Panc1 (cell line): ENCODE measurements at regions not wholly inside any gene's neighbourhood (a gene's known extent, or its start where the extent isn't known, plus 50 kb on each side); places are given as distances from the start of the nearest gene placed in this dataset.

Experiments used
- ATAC-seq: fragments of 200-7000 bp; cut with Tn5 transposase; 2 replicates; pipeline ENCODE4 v1.9.1; 2020; ENCODE audit warnings: mild to moderate bottlenecking, moderate library complexity
- BruUV-seq: library from RNA; stranded (reverse); fragments of 400-500 nt; replicated peaks from 2 replicates; lab custom pipeline; 2021; lab: Mats Ljungman, UMichigan
- CTCF ChIA-PET: fragments of 300-600 bp; sonication (Branson Sonifier 250); formaldehyde crosslinking; loops from one replicate; lab custom pipeline; 2022; ENCODE audit warnings: antibody characterized with exemption; lab: Charles Lee
- POLR2A ChIA-PET: fragments of 300-600 bp; sonication (Branson Sonifier 250); formaldehyde crosslinking; loops from one replicate; lab custom pipeline; 2022; ENCODE audit warnings: antibody characterized with exemption; lab: Charles Lee
- DNase-seq: peaks from one replicate; pipeline ENCODE4 v3.0.0-alpha.2; 2010; ENCODE audit warnings: low read depth, low spot score
- H3K27ac ChIP-seq: 2 replicates; pipeline ENCODE4 v1.5.1; 2011; ENCODE audit warnings: mild to moderate bottlenecking, low read length, inconsistent platforms
- H3K27me3 ChIP-seq: fragments of 200-500 bp; sonication (Bioruptor generic); 2 replicates; pipeline ENCODE4 v1.6.0; 2014; ENCODE audit warnings: low read length, inconsistent platforms; ENCODE audit not compliant: control insufficient read depth, insufficient read depth
- H3K36me3 ChIP-seq: fragments of 200-500 bp; sonication (Bioruptor generic); 2 replicates; pipeline ENCODE4 v1.5.1; 2014; ENCODE audit warnings: inconsistent platforms, mild to moderate bottlenecking, low read length, moderate library complexity; ENCODE audit not compliant: control insufficient read depth, insufficient read depth
- H3K4me1 ChIP-seq: 2 replicates; pipeline ENCODE4 v1.5.1; 2011; ENCODE audit warnings: inconsistent platforms, mild to moderate bottlenecking, low read length, moderate library complexity; ENCODE audit not compliant: control insufficient read depth, insufficient read depth
- H3K4me3 ChIP-seq, 2 experiments: 2 replicates each; pipeline ENCODE4 v1.5.1; 2011 to 2012; ENCODE audit warnings: low read depth in 2 of 2, low read length in 2 of 2, mild to moderate bottlenecking in 2 of 2, inconsistent platforms in 1 of 2, moderate library complexity in 1 of 2
- H3K9me3 ChIP-seq: fragments of 200-500 bp; sonication (Bioruptor generic); 2 replicates; pipeline ENCODE4 v1.5.1; 2014; ENCODE audit warnings: low read depth, mild to moderate bottlenecking, inconsistent platforms, low read length, moderate library complexity; ENCODE audit not compliant: control insufficient read depth, insufficient read depth
- CTCF ChIP-seq: fragments of 450-650 bp; IDR thresholded peaks from 2 replicates; pipeline ENCODE4 v1.5.1; 2017; ENCODE audit warnings: mild to moderate bottlenecking
- POLR2AphosphoS5 ChIP-seq: IDR thresholded peaks from 2 replicates; pipeline ENCODE4 v1.6.1; 2012; ENCODE audit warnings: mild to moderate bottlenecking, low read depth, low read length, moderate library complexity
- REST ChIP-seq, 2 experiments: IDR thresholded peaks; 2 replicates each; pipeline ENCODE4 v1.6.1; 2011 to 2012; ENCODE audit warnings: low read depth in 2 of 2, control low read depth in 1 of 2, low read length in 1 of 2, mild to moderate bottlenecking in 1 of 2, moderate library complexity in 1 of 2; ENCODE audit not compliant: insufficient read depth in 1 of 2
- SIN3A ChIP-seq: IDR thresholded peaks from 2 replicates; pipeline ENCODE4 v1.6.1; 2012; ENCODE audit warnings: low read depth, mild to moderate bottlenecking, low read length, moderate library complexity, borderline replicate concordance; ENCODE audit not compliant: insufficient read depth
- TCF7L2 ChIP-seq: IDR thresholded peaks from 2 replicates; pipeline ENCODE4 v1.6.1; 2011; ENCODE audit warnings: mild to moderate bottlenecking, low read depth, low read length, inconsistent platforms
- in situ Hi-C: cut with HindIII; loops from 2 replicates; pipeline ENCODE4 v1.10.0; 2016; ENCODE audit warnings: low sequenced_read_pairs, low pct_unique_long_range_greater_than_20kb
- intact Hi-C: fragments of 100-400 bp; cut with micrococcal nuclease; formaldehyde crosslinking; loops from one replicate; pipeline ENCODE4 v1.10.0; 2022; ENCODE audit not compliant: unreplicated experiment

DNA sequence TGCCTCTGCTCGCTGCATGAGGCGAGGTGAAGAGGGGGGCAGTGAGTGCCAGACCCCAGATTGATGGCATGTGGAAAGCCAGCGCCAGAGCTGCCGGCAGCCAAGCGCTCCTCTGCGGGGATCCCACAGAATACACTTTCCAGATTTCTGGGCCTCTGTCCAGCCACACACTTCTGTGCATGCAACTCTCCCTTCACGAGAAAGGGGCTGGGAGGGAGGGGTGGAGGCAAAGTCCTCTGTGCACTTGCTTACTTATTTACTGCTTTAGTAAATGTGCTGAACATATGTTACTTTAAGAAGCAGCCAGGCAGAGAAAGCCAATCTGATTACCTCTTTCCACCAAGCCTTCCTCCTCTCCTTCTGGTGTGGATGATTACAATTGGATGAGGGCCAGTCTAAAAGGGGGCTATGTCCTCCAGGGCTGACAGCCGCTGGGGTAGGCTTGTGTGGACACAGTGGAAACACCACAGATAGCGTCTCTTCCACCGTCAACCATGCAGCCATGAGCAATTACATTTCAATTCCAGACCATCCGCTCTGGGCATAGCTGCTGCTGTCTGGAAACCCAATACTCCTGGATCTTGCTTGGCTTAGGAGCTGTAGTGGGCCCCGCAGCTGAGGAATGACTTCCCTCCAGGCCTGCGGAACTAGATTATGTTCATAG lies 322.8 kb upstream of the ANKRD30A start:
- no peak overlapping the region for H3K27ac ChIP-seq
- H3K9me3 ChIP-seq = no peaks in the 10 kb centered on the region
- no peaks in the 10 kb centered on the region for H3K4me1 ChIP-seq
- DNase-seq (no peak), ATAC-seq (no peak)
- H3K27me3 ChIP-seq = no peaks in the 10 kb centered on the region
- TF ChIP-seq POLR2AphosphoS5 (no peak), TCF7L2 (no peak), REST (IDR thresholded peaks at IDR 0.05; ENCODE audit: insufficient read depth in 1 of 2, low read depth in 2 of 2, low read length in 1 of 2) (no peak), SIN3A (no peak), CTCF (no peak)
- no peak overlapping the region for H3K4me3 ChIP-seq
- intact Hi-C loops = no loop called here
- no peaks in the 10 kb centered on the region for H3K36me3 ChIP-seq
- ChIA-PET CTCF (no interaction called here), POLR2A (no interaction called here)
- no TSS peak for BruUV-seq
- in situ Hi-C loops = no loop called here

DNA sequence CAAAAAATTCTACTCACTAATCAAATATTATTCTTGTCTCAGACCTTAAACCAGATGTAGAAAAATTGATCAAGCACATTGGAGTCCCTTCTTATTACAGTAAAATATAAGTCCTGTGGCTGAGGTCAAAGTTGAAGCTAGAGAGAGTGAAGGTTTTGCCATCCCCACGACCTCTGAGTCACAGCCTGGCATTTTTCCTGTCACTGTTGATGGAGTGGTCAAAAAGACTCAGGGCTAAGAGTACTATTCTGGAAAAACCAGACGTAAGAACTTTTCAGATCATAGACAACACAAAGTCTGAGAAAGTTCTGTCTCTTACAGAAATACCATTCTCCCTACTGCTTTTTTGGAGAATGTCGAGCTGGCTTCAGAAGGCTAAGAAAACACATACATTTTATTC lies 323.7 kb upstream of the ANKRD30A start:
- Histone ChIP-seq H3K4me3 (no peak overlapping the region), H3K4me1 (no peaks in the 10 kb centered on the region), H3K27me3 (no peaks in the 10 kb centered on the region), H3K9me3 (no peaks in the 10 kb centered on the region), H3K27ac (no peak overlapping the region), H3K36me3 (no peaks in the 10 kb centered on the region)
- ChIA-PET CTCF (no interaction called here), POLR2A (no interaction called here)
- TF ChIP-seq TCF7L2 (no peak), CTCF (no peak), SIN3A (no peak), REST (IDR thresholded peaks at IDR 0.05; ENCODE audit: insufficient read depth in 1 of 2, low read depth in 2 of 2, low read length in 1 of 2) (no peak), POLR2AphosphoS5 (no peak)
- in situ Hi-C loops (no loop called here), intact Hi-C loops (no loop called here)
- no TSS peak for BruUV-seq
- ATAC-seq = no peak
- no peak for DNase-seq
